NCI-H774 (cell line): ENCODE measurements at regions not wholly inside any gene's neighbourhood (a gene's known extent, or its start where the extent isn't known, plus 50 kb on each side); places are given as distances from the start of the nearest gene placed in this dataset.

Experiments used
- DNase-seq: peaks from one replicate; lab custom pipeline; 2025; lab: John Stamatoyannopoulos, UW

DNA sequence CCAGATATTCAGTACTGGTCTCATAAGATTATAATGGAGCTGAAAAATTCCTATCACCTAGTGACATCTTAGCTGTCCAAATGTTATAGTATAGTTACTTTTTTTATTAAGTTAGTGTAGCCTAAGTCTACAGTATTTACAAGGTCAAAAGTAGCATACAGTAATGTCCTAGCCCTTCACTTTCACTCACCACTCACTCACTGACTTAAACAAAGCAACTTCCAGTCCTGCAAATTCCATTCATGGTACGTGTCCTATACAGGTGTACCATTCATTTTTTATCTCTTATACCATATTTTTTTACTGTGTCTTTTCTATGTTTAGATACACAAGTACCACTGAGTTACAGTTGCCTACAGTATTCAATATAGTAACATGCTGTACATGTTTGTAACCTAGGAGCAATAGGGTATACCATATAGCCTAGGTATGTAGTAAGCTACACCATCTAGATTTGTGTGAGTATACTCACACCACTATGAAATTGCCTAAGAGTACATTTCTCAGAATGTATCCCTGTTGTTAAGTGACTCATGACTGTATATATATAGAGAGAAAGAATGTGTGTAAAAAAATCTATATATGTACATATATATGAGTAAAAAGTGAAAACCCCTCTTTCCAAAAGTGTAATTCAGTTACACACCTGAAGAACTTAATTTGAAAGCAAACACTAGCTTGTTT is 234.8 kb upstream of the WWC1 start:
- DNase-seq, result no peak

GRCh38 chr5:168057905-168058304 is 233.5 kb upstream of the WWC1 start:
- DNase-seq, result no peak

GRCh38 chr5:168059131-168059530 is 232.3 kb upstream of the WWC1 start:
- DNase-seq, result no peak

DNA sequence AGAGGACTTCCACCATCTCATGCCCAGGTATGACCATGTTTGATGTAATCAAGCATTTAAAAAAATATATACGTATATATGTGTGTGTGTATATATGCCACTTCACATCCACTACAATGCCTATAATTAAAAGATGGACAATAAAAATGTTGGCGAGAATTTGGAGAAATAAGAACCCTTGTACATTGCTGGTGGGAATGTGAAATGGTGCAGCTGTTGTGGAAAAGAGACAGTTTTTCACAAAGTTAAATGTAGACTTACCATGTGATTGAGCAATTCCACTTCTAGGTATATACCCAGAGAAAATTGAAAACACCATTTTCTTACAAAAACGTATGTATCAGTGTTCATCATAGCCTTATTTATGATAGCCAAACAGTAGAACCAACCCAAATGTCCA is 229.2 kb upstream of the WWC1 start:
- DNase-seq, result no peak

- DNase-seq, result no peak
Observed at GRCh38 chr5:168064457-168064856, 227.0 kb upstream of the WWC1 start.

DNA sequence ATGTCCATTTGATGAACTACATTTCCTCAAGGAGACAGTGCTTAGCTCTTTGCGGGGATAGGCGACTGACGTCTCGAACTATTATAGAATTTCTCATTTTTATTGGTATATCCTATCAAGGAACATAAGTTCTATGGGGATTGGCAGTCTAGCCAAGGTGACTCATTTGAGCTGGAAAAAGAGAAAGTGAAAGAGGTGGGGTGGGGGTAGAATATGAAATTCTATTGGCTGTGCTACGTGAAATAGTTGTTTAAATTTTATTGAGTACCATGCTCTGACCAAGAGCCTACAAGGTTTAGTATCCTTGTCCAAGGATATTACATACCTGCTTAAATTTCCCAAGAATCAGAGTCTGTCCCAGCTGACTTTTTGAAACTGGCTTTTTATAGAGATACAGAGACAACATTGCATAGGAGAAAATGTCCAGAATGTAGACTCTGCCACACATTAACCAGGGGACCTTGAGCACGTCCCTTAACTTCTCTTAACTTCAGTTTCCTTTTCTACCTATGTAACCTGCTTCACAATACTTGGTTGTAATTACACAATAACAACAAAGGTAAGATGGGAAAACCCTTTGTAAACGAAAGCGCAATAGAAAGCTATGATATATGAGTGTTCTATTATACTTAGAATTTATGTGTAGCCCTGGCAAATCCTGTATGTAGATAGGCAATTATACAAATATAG is 226.4 kb upstream of the WWC1 start:
- DNase-seq, result no peak

DNA sequence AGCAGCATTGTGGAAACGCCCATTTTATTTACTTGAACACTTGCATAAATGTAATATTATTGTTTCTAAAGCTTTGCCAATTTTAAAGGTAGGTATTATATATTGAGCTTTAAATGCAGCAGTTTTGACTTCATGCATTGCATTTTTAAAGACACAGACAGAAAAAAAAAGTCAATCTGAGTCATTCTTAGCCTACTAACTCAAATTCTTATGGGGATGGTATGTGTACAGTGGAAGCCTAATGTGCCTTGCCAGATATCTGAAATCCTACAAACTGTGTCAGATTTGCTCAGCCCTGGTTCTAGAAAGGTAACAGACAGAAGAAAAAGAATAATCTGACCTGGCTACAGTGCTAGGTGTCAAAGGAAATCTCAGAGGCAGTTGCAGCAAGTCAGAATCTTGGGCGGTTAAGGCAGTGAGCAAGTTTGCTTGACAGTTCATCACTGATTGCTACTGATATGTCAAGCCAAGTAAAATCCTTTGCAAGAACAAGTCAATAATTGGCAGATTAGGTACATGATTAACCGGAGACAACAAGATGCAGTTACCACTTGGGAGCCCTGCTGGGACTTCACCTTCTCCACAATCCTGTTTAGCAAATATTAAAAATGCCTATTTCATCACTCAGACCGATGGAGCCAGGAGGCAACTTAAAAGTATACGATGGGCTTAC is 224.8 kb upstream of the WWC1 start:
- no peak for DNase-seq

- DNase-seq, result no peak
Observed at GRCh38 chr5:168070761-168071160, 220.7 kb upstream of the WWC1 start.

- no peak for DNase-seq
Observed at GRCh38 chr5:168072665-168073064, 218.8 kb upstream of the WWC1 start.

DNA sequence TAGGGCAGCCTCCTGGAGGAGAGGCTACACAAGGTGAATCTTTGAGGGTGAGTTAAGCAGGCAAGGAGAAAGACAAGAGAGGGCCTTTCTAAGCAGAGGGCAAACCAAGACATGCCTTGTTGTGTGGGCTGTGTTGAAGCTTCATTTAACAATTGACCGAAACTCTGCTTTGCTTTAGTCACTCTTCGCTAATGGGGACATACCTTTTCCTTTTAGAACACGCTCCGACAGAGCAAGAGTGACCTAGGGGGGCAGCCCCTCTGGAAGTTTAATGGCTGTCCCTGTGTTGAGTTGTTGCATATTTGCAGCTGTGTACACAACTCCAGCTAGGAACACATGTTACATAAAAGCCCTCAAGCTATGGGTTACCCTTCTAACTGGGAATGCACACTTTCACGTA is 218.1 kb upstream of the WWC1 start:
- peak; percentile 12 for DNase-seq

- DNase-seq, result no peak
Observed at GRCh38 chr5:168073991-168074800, 217.2 kb upstream of the WWC1 start.

GRCh38 chr5:168075387-168075786 is 216.1 kb upstream of the WWC1 start:
- DNase-seq, result no peak

DNA sequence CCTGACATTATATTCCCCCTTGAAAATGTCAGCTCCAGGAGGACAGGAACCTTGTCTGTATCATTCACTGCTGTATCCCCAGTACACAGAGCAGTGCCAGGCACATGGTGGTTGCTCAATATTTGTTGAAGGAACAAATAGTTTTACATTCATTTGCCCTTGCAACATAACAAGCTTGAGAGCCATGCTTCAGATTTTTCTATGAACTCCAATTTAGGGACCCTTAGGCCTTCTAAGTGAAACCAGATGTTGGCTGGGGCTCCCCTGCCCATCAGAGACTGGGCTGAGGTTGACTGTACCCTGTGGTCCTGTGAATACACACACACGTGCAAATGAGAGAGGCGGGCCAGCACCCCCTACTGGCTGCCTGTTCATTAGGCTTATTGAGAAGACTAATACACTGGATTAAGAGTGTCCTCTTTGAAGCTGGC is 214.9 kb upstream of the WWC1 start:
- DNase-seq, result no peak

DNA sequence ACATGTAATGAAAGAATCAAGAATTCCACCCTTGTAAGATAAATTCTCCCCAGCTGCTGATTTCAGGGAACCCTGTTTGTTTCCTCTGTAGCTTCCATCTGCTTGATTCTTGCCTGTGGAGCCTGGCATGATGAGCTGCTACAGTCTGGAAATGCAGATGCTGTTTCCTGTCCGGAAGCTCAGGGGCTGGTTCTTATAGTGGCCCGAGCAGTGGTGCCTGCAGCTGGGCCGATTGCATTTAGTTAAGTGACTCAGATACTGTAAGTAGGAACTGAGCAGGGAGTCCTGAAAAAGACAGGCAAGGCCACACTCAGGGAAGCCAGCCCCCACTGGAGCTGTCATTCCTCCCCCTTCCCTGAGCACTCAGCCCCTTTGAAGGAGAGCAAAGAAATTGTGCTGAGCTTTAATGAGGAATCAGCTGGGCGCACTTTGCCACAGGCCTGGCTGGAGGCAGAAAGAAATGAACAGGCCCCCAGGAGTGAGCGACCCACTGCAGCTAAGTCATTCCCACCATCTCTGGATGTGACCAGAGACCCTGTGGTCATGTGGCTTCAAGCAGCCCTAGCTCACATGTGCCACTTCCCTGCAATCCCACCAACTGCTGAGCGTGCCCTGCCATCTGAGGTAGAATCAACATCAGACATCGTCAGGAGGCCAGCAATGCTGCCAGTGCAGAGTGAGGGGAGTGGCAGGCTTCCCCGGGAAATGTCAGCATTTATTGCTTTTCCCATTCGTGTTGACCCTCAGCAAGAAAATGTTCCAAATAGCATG is 206.0 kb upstream of the WWC1 start:
- DNase-seq, result no peak

DNA sequence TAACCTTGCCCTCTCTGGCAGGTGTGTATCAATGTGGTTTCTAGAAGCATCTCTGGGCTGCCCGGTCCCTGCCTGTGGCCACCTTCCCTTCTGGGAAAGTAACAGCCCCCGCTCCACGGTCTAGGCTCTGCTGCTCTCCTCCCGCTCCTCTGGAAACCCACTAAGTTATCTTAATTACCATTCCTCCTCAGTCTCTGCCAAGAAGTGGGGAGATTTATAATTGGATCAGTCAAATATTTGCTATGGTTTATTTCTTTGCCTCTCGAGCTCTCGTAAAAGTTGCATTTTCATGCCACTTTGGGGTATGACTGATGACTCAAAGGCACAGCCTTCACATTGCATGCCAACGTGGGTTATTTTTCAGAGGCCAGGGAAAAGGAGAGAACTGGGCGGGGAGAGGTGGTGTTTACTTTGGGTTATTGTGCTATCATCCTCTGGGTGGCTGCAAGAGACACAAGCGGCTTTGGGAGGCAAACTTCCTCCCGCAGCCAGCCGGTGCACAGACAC is 205.3 kb upstream of the WWC1 start:
- peak; percentile 15 for DNase-seq

- DNase-seq, result no peak
Observed at GRCh38 chr5:168086746-168087145, 204.7 kb upstream of the WWC1 start.

DNA sequence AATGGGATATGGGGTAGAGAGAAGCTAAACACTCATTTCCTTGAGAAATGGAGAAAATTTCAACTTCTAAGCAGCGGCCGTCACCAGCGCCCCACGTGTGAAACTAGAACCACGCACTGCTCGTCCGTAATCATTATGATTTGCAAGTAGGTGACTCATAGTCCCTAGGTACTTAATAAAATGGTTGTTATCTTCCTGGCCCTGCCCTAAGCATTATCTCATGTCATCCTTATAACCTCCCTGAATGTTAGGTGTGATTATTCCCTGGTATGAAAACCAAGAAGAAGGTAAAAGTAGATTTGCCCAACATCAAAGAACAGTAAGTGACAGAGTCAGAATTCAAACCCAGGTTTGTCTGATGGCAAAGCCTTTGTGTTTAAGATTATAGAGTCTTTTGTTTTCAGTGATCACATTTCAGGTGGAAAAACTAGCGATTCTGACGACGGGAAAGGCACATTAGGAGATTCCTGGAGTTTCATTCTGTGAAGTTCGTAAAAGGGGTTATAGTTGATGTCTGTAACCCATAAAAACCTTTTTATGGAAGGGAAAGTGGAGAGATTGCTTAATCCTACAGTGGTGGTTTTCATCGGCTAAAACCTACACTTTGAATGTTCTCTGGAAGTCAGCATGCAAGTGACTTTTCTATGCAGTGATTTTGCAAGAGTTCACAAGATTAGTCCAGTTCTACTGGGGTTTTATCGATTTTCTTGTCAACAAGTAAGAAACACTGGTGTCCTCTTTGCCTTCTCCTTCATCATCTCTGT is 202.9 kb upstream of the WWC1 start:
- DNase-seq, result no peak

- DNase-seq, result no peak
Observed at GRCh38 chr5:168089201-168089887, 202.1 kb upstream of the WWC1 start.

DNA sequence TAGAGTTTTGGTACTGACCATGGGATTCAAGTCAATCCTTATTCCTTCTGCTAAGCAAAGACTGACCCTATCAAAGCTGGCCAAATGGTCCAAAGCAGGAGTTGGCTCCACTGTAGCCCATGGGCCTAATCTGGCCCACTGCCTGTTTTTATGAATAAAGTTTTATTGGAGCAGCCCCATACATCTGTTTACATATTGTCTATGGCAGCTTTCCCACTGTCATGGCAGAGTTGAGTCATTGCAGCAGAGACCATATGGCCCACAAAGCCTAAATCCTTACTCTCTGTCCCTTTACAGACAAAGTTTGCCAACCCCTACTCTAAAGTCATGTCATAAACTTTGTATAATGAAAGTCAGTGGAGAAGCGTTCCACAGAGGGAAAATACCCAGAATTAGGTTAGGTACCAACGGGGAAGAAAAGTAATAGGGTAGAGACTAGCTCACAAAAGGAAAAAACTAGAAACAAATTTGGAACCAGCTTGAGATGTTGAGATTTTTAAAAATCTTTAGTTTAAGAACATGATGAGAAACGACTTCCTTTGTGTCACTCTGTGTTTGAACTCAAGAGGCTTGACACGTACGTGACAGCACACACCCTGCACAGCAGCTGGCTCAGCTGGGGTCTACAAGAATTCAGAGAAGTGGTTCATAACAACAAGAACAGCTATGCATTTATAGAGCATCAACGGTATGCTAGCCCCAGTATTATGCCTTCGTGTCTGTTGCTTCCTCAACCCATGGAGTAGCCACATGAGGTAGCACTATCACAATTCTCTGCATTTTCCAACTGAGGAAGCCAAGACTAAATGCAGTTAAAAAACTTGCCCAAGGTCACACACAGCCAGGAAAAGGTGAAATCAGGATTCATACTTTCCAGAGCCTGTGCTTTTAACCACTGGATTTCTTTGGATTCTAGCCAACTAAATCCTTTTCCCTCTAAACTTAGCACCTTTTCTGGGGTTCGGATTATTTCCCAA is 198.9 kb upstream of the WWC1 start:
- DNase-seq, result no peak
